Activated CD8-positive, alpha-beta memory T cell treated with anti-CD3 and anti-CD28 coated beads for 4 hours (primary cell): ENCODE measurements at regions not wholly inside any gene's neighbourhood (a gene's known extent, or its start where the extent isn't known, plus 50 kb on each side); places are given as distances from the start of the nearest gene placed in this dataset.
A peak's percentile ranks its signal among the peaks of the same experiment; 100 is the strongest.

Experiments used
- DNase-seq, 2 donors: peaks; one replicate each; pipeline ENCODE4 v3.0.0-alpha.2; 2020; ENCODE audit warnings: low read depth in 2 of 2

- DNase-seq: no peak
Observed at GRCh38 chr10:6342096-6342685, 139.5 kb downstream of the PFKFB3 start.

- no peak for DNase-seq
Observed at GRCh38 chr10:6343305-6344010, 140.7 kb downstream of the PFKFB3 start.

- DNase-seq: no peak
Observed at GRCh38 chr10:6345404-6345803, 142.7 kb downstream of the PFKFB3 start.

GRCh38 chr10:6346631-6347030 lies 143.9 kb downstream of the PFKFB3 start:
- no peak for DNase-seq

GRCh38 chr10:6347391-6347951 lies 144.7 kb downstream of the PFKFB3 start:
- DNase-seq: peak; percentile 12 to 13

GRCh38 chr10:6348096-6348874 lies 145.6 kb downstream of the PFKFB3 start:
- DNase-seq: peak; percentile 56 to 72

GRCh38 chr10:6349846-6350535 lies 147.3 kb downstream of the PFKFB3 start:
- DNase-seq: no peak

GRCh38 chr10:6350609-6351008 lies 147.9 kb downstream of the PFKFB3 start:
- no peak for DNase-seq

GRCh38 chr10:6351495-6351894 lies 148.8 kb downstream of the PFKFB3 start:
- DNase-seq: no peak

- no peak for DNase-seq
Observed at GRCh38 chr10:6353526-6353925, 150.8 kb downstream of the PFKFB3 start.

GRCh38 chr10:6354168-6354772 lies 151.5 kb downstream of the PFKFB3 start:
- no peak for DNase-seq

GRCh38 chr10:6356280-6356793 lies 153.6 kb downstream of the PFKFB3 start:
- no peak for DNase-seq

GRCh38 chr10:6361869-6362268 lies 159.1 kb downstream of the PFKFB3 start:
- DNase-seq: no peak

GRCh38 chr10:6362879-6363278 lies 160.1 kb downstream of the PFKFB3 start:
- no peak for DNase-seq

GRCh38 chr10:6363511-6363910 lies 160.8 kb downstream of the PFKFB3 start:
- DNase-seq: no peak

- DNase-seq: no peak
Observed at GRCh38 chr10:6364283-6364682, 161.6 kb downstream of the PFKFB3 start.

- DNase-seq: no peak
Observed at GRCh38 chr10:6364893-6365292, 162.2 kb downstream of the PFKFB3 start.

- DNase-seq: no peak
Observed at GRCh38 chr10:6365384-6365783, 162.7 kb downstream of the PFKFB3 start.
